OCI-LY1 (cell line): ENCODE measurements at regions not wholly inside any gene's neighbourhood (a gene's known extent, or its start where the extent isn't known, plus 50 kb on each side); places are given as distances from the start of the nearest gene placed in this dataset.

Experiments
- H2AFZ ChIP-seq: fragments of 200-600 bp; sonication (generic), shearing (Covaris generic); 2 replicates; pipeline ENCODE4 v1.6.0; 2014; ENCODE audit warnings: antibody characterized with exemption, mild to moderate bottlenecking, low read length
- H3F3A ChIP-seq: fragments of 200-600 bp; sonication (generic), shearing (Covaris generic); 2 replicates; pipeline ENCODE4 v1.6.0; 2014; ENCODE audit warnings: mild to moderate bottlenecking, antibody characterized with exemption, low read length, moderate library complexity; ENCODE audit not compliant: insufficient read depth
- H3K27ac ChIP-seq: fragments of 200-600 bp; sonication (generic); 2 replicates; pipeline ENCODE4 v1.5.1; 2014; ENCODE audit warnings: low read length, mixed run types, mild to moderate bottlenecking, low read depth; ENCODE audit not compliant: poor library complexity, severe bottlenecking
- H3K27me3 ChIP-seq: fragments of 200-600 bp; sonication (generic); 2 replicates; pipeline ENCODE4 v1.6.0; 2014; ENCODE audit warnings: antibody characterized with exemption, mild to moderate bottlenecking, low read length, moderate library complexity; ENCODE audit not compliant: insufficient read depth
- H3K36me3 ChIP-seq: fragments of 200-600 bp; sonication (generic); 2 replicates; pipeline ENCODE4 v1.6.1; 2014; ENCODE audit warnings: mild to moderate bottlenecking, antibody characterized with exemption, low read length, moderate library complexity, mixed read lengths; ENCODE audit not compliant: insufficient read depth
- H3K4me1 ChIP-seq: fragments of 200-600 bp; sonication (generic); 2 replicates; pipeline ENCODE4 v1.5.1; 2014; ENCODE audit warnings: mild to moderate bottlenecking, low read length, moderate library complexity; ENCODE audit not compliant: insufficient read depth, severe bottlenecking
- H3K4me2 ChIP-seq: fragments of 200-600 bp; sonication (generic), shearing (Covaris generic); 2 replicates; pipeline ENCODE4 v1.6.1; 2014; ENCODE audit warnings: low read length
- H3K4me3 ChIP-seq: fragments of 200-600 bp; sonication (generic); 2 replicates; pipeline ENCODE4 v1.5.1; 2014; ENCODE audit warnings: low read length, low read depth, mild to moderate bottlenecking, mixed read lengths; ENCODE audit not compliant: poor library complexity, severe bottlenecking
- H3K79me2 ChIP-seq: fragments of 200-600 bp; shearing (Covaris generic); 2 replicates; pipeline ENCODE4 v1.6.1; 2016; ENCODE audit warnings: mixed run types, low read length, mixed read lengths; ENCODE audit not compliant: insufficient read depth
- H3K9ac ChIP-seq: fragments of 200-600 bp; sonication (generic), shearing (Covaris generic); 2 replicates; pipeline ENCODE4 v1.6.1; 2014; ENCODE audit warnings: mild to moderate bottlenecking, low read length, mixed read lengths
- H3K9me2 ChIP-seq: fragments of 200-600 bp; sonication (generic), shearing (Covaris generic); 2 replicates; pipeline ENCODE4 v1.6.1; 2014; ENCODE audit warnings: low read depth, mild to moderate bottlenecking, low read length, mixed read lengths
- H3K9me3 ChIP-seq: fragments of 200-600 bp; shearing (Covaris generic); 2 replicates; pipeline ENCODE4 v1.6.1; 2014; ENCODE audit warnings: low read length, mixed read lengths
- H4K20me1 ChIP-seq: fragments of 200-600 bp; sonication (generic), shearing (Covaris generic); 2 replicates; pipeline ENCODE4 v1.6.0; 2016; ENCODE audit warnings: mild to moderate bottlenecking, low read length; ENCODE audit not compliant: insufficient read depth
- CTCF ChIP-seq: fragments of 200-600 bp; sonication (generic), shearing (Covaris generic); IDR thresholded peaks from 2 replicates; pipeline ENCODE4 v1.5.1; 2017; ENCODE audit warnings: mild to moderate bottlenecking, antibody characterized with exemption, low read length, moderate library complexity, mixed read lengths
- EZH2 ChIP-seq: fragments of 200-600 bp; sonication (generic), shearing (Covaris generic); IDR thresholded peaks from 2 replicates; pipeline ENCODE4 v1.8.0; 2017; ENCODE audit warnings: borderline replicate concordance, mixed run types, mild to moderate bottlenecking, antibody characterized with exemption, low read length, moderate library complexity, mixed read lengths

DNA sequence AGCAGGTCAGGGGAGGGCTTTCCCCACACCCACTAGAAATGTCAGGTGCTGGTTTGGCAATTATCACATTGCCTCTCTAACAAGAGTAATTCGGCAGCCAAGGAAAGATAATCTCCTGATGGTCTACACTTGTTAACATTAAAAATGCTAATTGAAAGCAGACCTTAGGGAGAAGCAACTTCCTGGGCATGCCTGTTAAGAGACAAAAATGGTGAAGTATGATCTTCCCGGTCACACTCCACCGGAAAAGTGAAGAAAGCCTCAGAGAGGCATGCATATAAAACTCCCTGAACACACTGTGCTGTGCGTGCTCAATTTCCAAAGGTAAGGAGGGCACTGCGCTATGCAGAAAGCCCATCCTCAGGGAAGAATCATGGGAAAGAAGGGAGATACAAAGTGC, 244.3 kb downstream of the FAM170A start:
- TF ChIP-seq CTCF: no peak
- no peak for TF ChIP-seq EZH2
- Histone ChIP-seq H3K27me3 (no peaks in the 10 kb centered on the region), H3K4me3 (no peak overlapping the region), H3F3A (no peaks in the 10 kb centered on the region), H3K9ac (no peak overlapping the region), H3K36me3 (no peaks in the 10 kb centered on the region), H3K9me2 (no peaks in the 10 kb centered on the region), H2AFZ (no peak overlapping the region), H3K79me2 (no peaks in the 10 kb centered on the region), H3K4me2 (no peak overlapping the region), H3K27ac (no peak overlapping the region), H3K4me1 (no peaks in the 10 kb centered on the region), H4K20me1 (no peaks in the 10 kb centered on the region), H3K9me3 (no peaks in the 10 kb centered on the region)

DNA sequence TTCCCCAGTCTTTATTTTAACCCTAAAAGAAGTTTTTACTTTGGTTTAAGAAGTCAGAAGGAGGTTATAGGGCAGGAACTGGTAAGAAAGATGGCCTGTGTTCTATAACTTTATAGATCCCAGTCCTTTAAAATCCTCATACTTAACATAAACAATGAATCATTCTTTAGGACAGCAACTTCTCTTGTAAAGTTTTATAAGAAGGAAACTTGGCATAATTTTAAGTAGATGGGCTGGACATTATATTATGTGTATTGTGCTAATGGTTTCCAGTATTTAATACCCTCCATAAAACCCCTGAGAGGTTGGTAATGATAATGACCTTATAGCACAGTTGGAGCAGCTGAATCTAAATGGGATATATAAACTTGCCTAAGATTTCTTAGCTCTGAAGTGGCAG, 247.2 kb downstream of the FAM170A start:
- Histone ChIP-seq H2AFZ (no peak overlapping the region), H3K27me3 (no peaks in the 10 kb centered on the region), H3K4me3 (no peak overlapping the region), H3K9me3 (no peaks in the 10 kb centered on the region), H3K9me2 (no peaks in the 10 kb centered on the region), H3K4me1 (no peaks in the 10 kb centered on the region), H3K27ac (no peak overlapping the region), H3F3A (no peaks in the 10 kb centered on the region), H3K36me3 (no peaks in the 10 kb centered on the region), H3K79me2 (no peaks in the 10 kb centered on the region), H3K9ac (no peak overlapping the region), H4K20me1 (no peaks in the 10 kb centered on the region), H3K4me2 (no peak overlapping the region)
- TF ChIP-seq EZH2 (no peak), CTCF (no peak)

GRCh38 chr5:119878712-119879111, 249.4 kb downstream of the FAM170A start:
- no peaks in the 10 kb centered on the region for H3K79me2 ChIP-seq
- H2AFZ ChIP-seq: no peak overlapping the region
- no peaks in the 10 kb centered on the region for H3K27me3 ChIP-seq
- TF ChIP-seq EZH2 (no peak), CTCF (no peak)
- H3K4me3 ChIP-seq: no peak overlapping the region
- no peaks in the 10 kb centered on the region for H3K4me1 ChIP-seq
- no peak overlapping the region for H3K4me2 ChIP-seq
- H3K9me2 ChIP-seq: no peaks in the 10 kb centered on the region
- H3K36me3 ChIP-seq: no peaks in the 10 kb centered on the region
- H4K20me1 ChIP-seq: no peaks in the 10 kb centered on the region
- no peak overlapping the region for H3K27ac ChIP-seq
- no peak overlapping the region for H3K9ac ChIP-seq
- no peaks in the 10 kb centered on the region for H3K9me3 ChIP-seq
- no peaks in the 10 kb centered on the region for H3F3A ChIP-seq
